ENCODE measurements at regions not wholly inside any gene's neighbourhood (a gene's known extent, or its start where the extent isn't known, plus 50 kb on each side); places are given as distances from the start of the nearest gene placed in this dataset.

GRCh38 chr14:41378526-41378925 is 228.2 kb upstream of the LRFN5 start:
- DNase-seq, result no peak
- Histone ChIP-seq H3K27me3 (no peaks in the 10 kb centered on the region), H3K27ac (no peak overlapping the region), H3K9me3 (no peaks in the 10 kb centered on the region), H3K4me3 (no peak overlapping the region), H3K36me3 (no peaks in the 10 kb centered on the region), H3K4me1 (no peaks in the 10 kb centered on the region)
- WGBS, 2 donors, result 48 to 52% methylated on average over 2 of the region's 2 CpGs
- ATAC-seq, result no peak
- TF ChIP-seq CTCF (IDR thresholded peaks at IDR 0.05), result no peak
- FAIRE-seq, result no peak
- intact Hi-C loops (cut with DNase I), result no loop called here

GRCh38 chr14:41377932-41378331 is 228.7 kb upstream of the LRFN5 start:
- no peaks in the 10 kb centered on the region for H3K27me3 ChIP-seq
- H3K36me3 ChIP-seq, result no peaks in the 10 kb centered on the region
- no peaks in the 10 kb centered on the region for H3K9me3 ChIP-seq
- 48 to 66% methylated on average over 2 of the region's 2 CpGs for WGBS, 2 donors
- no peak overlapping the region for H3K27ac ChIP-seq
- no peak for ATAC-seq
- no peak for FAIRE-seq
- TF ChIP-seq CTCF (IDR thresholded peaks at IDR 0.05), result no peak
- intact Hi-C loops (cut with DNase I), result no loop called here
- no peaks in the 10 kb centered on the region for H3K4me1 ChIP-seq
- DNase-seq, result no peak
- H3K4me3 ChIP-seq, result no peak overlapping the region

GRCh38 chr14:41374092-41374491 is 232.6 kb upstream of the LRFN5 start:
- intact Hi-C loops (cut with DNase I), result no loop called here
- Histone ChIP-seq H3K4me1 (no peaks in the 10 kb centered on the region), H3K27me3 (no peaks in the 10 kb centered on the region), H3K36me3 (no peaks in the 10 kb centered on the region), H3K9me3 (no peaks in the 10 kb centered on the region), H3K27ac (no peak overlapping the region), H3K4me3 (no peak overlapping the region)
- TF ChIP-seq CTCF (IDR thresholded peaks at IDR 0.05), result no peak
- DNase-seq (no peak), ATAC-seq (no peak), FAIRE-seq (no peak)
- WGBS, 2 donors, result 55 to 79% methylated on average over 4 of the region's 4 CpGs

- ATAC-seq, result peak in 1 of 4 donors; percentile 48
- DNase-seq, result no peak
- TF ChIP-seq CTCF (IDR thresholded peaks at IDR 0.05), result no peak
- H3K9me3 ChIP-seq, result no peaks in the 10 kb centered on the region
- intact Hi-C loops (cut with DNase I), result no loop called here
- no peak for FAIRE-seq
- no peaks in the 10 kb centered on the region for H3K27me3 ChIP-seq
- no peak overlapping the region for H3K4me3 ChIP-seq
- WGBS, 2 donors, result 33 to 37% methylated on average over 3 of the region's 3 CpGs
- no peak overlapping the region for H3K27ac ChIP-seq
- H3K4me1 ChIP-seq, result no peaks in the 10 kb centered on the region
- H3K36me3 ChIP-seq, result no peaks in the 10 kb centered on the region
Observed at GRCh38 chr14:41362139-41362538, 244.5 kb upstream of the LRFN5 start.

GRCh38 chr14:41360126-41360525 is 246.6 kb upstream of the LRFN5 start:
- intact Hi-C loops (cut with DNase I), result no loop called here
- Histone ChIP-seq H3K4me3 (no peak overlapping the region), H3K4me1 (no peaks in the 10 kb centered on the region), H3K9me3 (no peaks in the 10 kb centered on the region), H3K27me3 (no peaks in the 10 kb centered on the region), H3K27ac (no peak overlapping the region), H3K36me3 (no peaks in the 10 kb centered on the region)
- no peak for FAIRE-seq
- ATAC-seq, result no peak
- DNase-seq, result no peak
- WGBS, 2 donors, result 39 to 43% methylated on average over 2 of the region's 2 CpGs
- no peak for TF ChIP-seq CTCF (IDR thresholded peaks at IDR 0.05)

Measured in pancreas (tissue), 10 donors.